ENCODE measurements at regions not wholly inside any gene's neighbourhood (a gene's known extent, or its start where the extent isn't known, plus 50 kb on each side); places are given as distances from the start of the nearest gene placed in this dataset.

DNA sequence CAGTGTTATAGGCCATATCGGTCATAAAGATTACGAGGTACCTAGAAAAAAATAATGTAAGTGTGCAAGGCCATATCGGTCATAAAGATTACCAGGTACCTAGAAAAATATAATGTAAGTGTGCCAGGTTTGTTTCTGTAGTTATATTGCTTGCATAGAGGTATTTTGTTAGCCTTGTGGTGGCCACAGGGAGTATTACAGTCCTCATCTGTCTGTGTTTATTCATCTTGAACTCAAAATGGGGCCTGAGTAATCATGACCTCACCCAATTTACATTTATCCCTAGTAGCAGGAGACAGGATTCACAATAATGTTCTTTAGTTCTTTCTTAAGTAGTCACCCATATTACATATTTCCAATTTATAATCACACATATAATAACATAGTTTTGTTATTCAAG lies 459.7 kb downstream of the MID1IP1 start:
- Mint-ChIP-seq H3K27ac (ENCODE audit: unreplicated experiment) (no peak overlapping the region), H3K27me3 (ENCODE audit: unreplicated experiment) (peaks cover 14% of the 10 kb centered on the region), H3K36me3 (ENCODE audit: insufficient read depth, unreplicated experiment) (no peaks in the 10 kb centered on the region), H3K4me1 (ENCODE audit: low read depth, unreplicated experiment) (no peaks in the 10 kb centered on the region), H3K9me3 (ENCODE audit: low read depth, unreplicated experiment) (no peaks in the 10 kb centered on the region), H3K4me3 (ENCODE audit: low read depth, unreplicated experiment) (no peak overlapping the region)
- no peak for DNase-seq
- TF ChIP-seq, protein P1, sequence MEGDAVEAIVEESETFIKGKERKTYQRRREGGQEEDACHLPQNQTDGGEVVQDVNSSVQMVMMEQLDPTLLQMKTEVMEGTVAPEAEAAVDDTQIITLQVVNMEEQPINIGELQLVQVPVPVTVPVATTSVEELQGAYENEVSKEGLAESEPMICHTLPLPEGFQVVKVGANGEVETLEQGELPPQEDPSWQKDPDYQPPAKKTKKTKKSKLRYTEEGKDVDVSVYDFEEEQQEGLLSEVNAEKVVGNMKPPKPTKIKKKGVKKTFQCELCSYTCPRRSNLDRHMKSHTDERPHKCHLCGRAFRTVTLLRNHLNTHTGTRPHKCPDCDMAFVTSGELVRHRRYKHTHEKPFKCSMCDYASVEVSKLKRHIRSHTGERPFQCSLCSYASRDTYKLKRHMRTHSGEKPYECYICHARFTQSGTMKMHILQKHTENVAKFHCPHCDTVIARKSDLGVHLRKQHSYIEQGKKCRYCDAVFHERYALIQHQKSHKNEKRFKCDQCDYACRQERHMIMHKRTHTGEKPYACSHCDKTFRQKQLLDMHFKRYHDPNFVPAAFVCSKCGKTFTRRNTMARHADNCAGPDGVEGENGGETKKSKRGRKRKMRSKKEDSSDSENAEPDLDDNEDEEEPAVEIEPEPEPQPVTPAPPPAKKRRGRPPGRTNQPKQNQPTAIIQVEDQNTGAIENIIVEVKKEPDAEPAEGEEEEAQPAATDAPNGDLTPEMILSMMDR (IDR thresholded peaks at IDR 0.05; ENCODE audit: unreplicated experiment) = no peak
- CTCF ChIA-PET = interaction anchor here (0.6 to 2.0 kb wide), 2 partner anchors 13 to 1283 kb away, joined by 3 to 6 read pairs; no protein-coding TSS in a partner anchor
- no TSS peak for BruUV-seq (replicated peaks)
- intact Hi-C loops (cut with micrococcal nuclease; ENCODE audit: unreplicated experiment) = loop anchor here (10.0 kb wide), 1 partner anchor 914 kb away; no protein-coding TSS in a partner anchor

DNA sequence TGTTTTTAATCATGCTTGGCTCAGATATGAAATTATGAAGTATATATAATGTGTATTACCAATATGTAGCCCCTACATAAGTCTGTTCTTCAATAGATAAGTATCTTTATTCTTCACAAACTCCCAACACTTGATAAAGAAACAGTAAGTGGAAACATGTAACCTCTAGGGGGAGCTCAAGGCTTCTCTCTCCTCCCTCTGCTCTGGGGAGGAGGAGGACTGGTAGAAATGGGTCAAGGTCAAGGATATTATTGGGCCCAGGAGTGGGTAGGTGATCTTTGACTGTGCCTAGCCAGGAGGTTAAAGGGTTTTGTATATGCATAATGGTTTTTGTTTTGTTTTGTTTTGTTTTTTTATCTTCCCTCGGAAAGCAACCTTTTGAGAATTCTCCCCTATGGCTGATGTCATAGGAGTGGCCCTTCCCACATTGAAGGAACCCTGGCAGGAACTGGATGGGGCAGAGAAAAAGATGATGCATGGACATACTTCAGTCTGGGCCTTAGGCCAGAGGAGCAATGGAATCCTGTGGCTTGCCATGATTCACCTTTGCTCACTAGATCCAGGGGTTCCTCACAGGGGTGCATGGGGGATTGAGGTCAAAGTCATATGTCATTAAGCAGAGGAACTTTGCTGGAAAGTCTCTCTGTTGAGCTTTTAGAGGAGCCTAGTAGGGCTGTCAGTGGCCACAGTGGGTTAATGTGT lies 460.3 kb downstream of the MID1IP1 start:
- Mint-ChIP-seq H3K9me3 (ENCODE audit: low read depth, unreplicated experiment) (no peaks in the 10 kb centered on the region), H3K4me3 (ENCODE audit: low read depth, unreplicated experiment) (no peak overlapping the region), H3K27ac (ENCODE audit: unreplicated experiment) (no peak overlapping the region), H3K4me1 (ENCODE audit: low read depth, unreplicated experiment) (no peaks in the 10 kb centered on the region), H3K36me3 (ENCODE audit: insufficient read depth, unreplicated experiment) (no peaks in the 10 kb centered on the region), H3K27me3 (ENCODE audit: unreplicated experiment) (peaks cover 20% of the 10 kb centered on the region)
- peak; percentile 34 for DNase-seq
- TF ChIP-seq, protein P1 (IDR thresholded peaks at IDR 0.05; ENCODE audit: unreplicated experiment) = no peak
- CTCF ChIA-PET = interaction anchor here (0.6 to 2.0 kb wide), 2 partner anchors 14 to 1282 kb away, joined by 3 to 6 read pairs; no protein-coding TSS in a partner anchor
- no TSS peak for BruUV-seq (replicated peaks)
- intact Hi-C loops (cut with micrococcal nuclease; ENCODE audit: unreplicated experiment) = loop anchor here (10.0 kb wide), 1 partner anchor 913 kb away; no protein-coding TSS in a partner anchor

DNA sequence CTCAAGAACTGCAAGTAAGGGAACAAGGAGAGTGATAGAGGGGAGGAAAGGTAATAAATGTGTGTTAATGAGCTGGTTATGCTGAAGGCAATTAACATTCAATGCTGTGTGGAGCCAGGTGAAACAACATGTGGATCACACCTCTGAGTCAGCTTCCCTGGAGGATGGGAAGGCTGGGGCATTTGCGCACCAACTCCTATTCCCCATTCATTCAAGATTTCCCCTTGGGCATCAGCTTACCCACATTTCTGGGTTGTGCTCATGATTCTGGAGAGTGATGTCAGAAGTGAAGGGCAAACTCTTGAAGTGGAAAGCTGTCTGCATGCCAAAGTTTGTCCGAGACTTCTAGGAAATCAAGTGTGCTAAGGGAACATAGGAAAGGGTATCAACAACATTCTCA lies 461.4 kb downstream of the MID1IP1 start:
- intact Hi-C loops (cut with micrococcal nuclease; ENCODE audit: unreplicated experiment) = loop anchor here (10.0 kb wide), 1 partner anchor 912 kb away; no protein-coding TSS in a partner anchor
- Mint-ChIP-seq H3K27ac (ENCODE audit: unreplicated experiment) (no peak overlapping the region), H3K36me3 (ENCODE audit: insufficient read depth, unreplicated experiment) (no peaks in the 10 kb centered on the region), H3K27me3 (ENCODE audit: unreplicated experiment) (peaks cover 31% of the 10 kb centered on the region), H3K4me1 (ENCODE audit: low read depth, unreplicated experiment) (no peaks in the 10 kb centered on the region), H3K9me3 (ENCODE audit: low read depth, unreplicated experiment) (no peaks in the 10 kb centered on the region), H3K4me3 (ENCODE audit: low read depth, unreplicated experiment) (no peak overlapping the region)
- DNase-seq = no peak
- TF ChIP-seq, protein P1 (IDR thresholded peaks at IDR 0.05; ENCODE audit: unreplicated experiment) = no peak
- no TSS peak for BruUV-seq (replicated peaks)
- CTCF ChIA-PET = no interaction called here

DNA sequence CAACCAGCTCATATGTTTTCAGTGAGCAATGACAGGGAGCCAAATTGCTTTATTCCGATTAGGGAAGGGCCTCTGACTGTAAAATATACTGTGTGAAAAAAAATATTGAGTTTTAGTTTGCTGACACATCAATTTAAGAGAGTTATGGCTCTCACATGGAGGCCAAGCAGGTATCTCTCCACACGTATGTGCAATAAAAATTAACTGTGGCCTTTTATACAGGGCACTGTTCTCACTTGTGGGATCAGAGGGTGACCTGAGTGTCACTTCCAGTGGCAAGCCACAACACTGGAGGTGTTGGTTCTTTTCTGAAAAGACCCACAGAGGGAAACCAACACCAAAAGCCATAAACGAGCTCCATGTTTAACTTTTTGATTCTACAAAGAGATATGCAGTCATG lies 462.8 kb downstream of the MID1IP1 start:
- CTCF ChIA-PET = interaction anchor here (0.7 kb wide), 1 partner anchor 39 kb away, joined by 3 read pairs; no protein-coding TSS in a partner anchor
- no peaks in the 10 kb centered on the region for H3K4me1 Mint-ChIP-seq (ENCODE audit: low read depth, unreplicated experiment)
- TF ChIP-seq, protein P1 (IDR thresholded peaks at IDR 0.05; ENCODE audit: unreplicated experiment) = no peak
- H3K4me3 Mint-ChIP-seq (ENCODE audit: low read depth, unreplicated experiment) = no peak overlapping the region
- H3K27ac Mint-ChIP-seq (ENCODE audit: unreplicated experiment) = no peak overlapping the region
- no TSS peak for BruUV-seq (replicated peaks)
- intact Hi-C loops (cut with micrococcal nuclease; ENCODE audit: unreplicated experiment) = loop anchor here (10.0 kb wide), 1 partner anchor 911 kb away; no protein-coding TSS in a partner anchor
- DNase-seq = no peak
- H3K27me3 Mint-ChIP-seq (ENCODE audit: unreplicated experiment) = peaks cover 44% of the 10 kb centered on the region
- H3K9me3 Mint-ChIP-seq (ENCODE audit: low read depth, unreplicated experiment) = no peaks in the 10 kb centered on the region
- H3K36me3 Mint-ChIP-seq (ENCODE audit: insufficient read depth, unreplicated experiment) = no peaks in the 10 kb centered on the region

Measured in Calu3 (cell line).